CD4-positive, alpha-beta T cell treated with Interferon gamma for 1 hour (primary cell): ENCODE measurements at regions not wholly inside any gene's neighbourhood (a gene's known extent, or its start where the extent isn't known, plus 50 kb on each side); places are given as distances from the start of the nearest gene placed in this dataset.
"Not testable (repeated sequence)": the region's sequence is repeated elsewhere in the genome, so short reads cannot be mapped to it uniquely, and the experiment has no call there.

Experiments
- DNase-seq: peaks from one replicate; pipeline ENCODE4 v3.0.0-alpha.2; 2020

- no peak for DNase-seq
Measured at GRCh38 chr5:89374818-89375521, 492.0 kb upstream of the MEF2C start.

GRCh38 chr5:89374144-89374784 is 491.3 kb upstream of the MEF2C start:
- no peak for DNase-seq

GRCh38 chr5:89372176-89372575 is 489.2 kb upstream of the MEF2C start:
- DNase-seq = no peak

GRCh38 chr5:89371646-89372045 is 488.7 kb upstream of the MEF2C start:
- DNase-seq = no peak

GRCh38 chr5:89359046-89359445 is 476.1 kb upstream of the MEF2C start:
- DNase-seq = no peak

- DNase-seq = no peak
Measured at GRCh38 chr5:89353837-89354551, 471.0 kb upstream of the MEF2C start.

GRCh38 chr5:89351975-89352374 is 469.0 kb upstream of the MEF2C start:
- DNase-seq = no peak

GRCh38 chr5:89351222-89351621 is 468.2 kb upstream of the MEF2C start:
- DNase-seq = no peak

GRCh38 chr5:89350684-89351083 is 467.7 kb upstream of the MEF2C start:
- no peak for DNase-seq

- no peak for DNase-seq
Measured at GRCh38 chr5:89349246-89349980, 466.4 kb upstream of the MEF2C start.

GRCh38 chr5:89346573-89346972 is 463.6 kb upstream of the MEF2C start:
- DNase-seq = no peak

- peak; percentile 33 for DNase-seq
Measured at GRCh38 chr5:89343666-89344065, 460.7 kb upstream of the MEF2C start.

GRCh38 chr5:89342106-89342876 is 459.3 kb upstream of the MEF2C start:
- DNase-seq = no peak

- no peak for DNase-seq
Measured at GRCh38 chr5:89338935-89339334, 456.0 kb upstream of the MEF2C start.

GRCh38 chr5:89336111-89336510 is 453.1 kb upstream of the MEF2C start:
- DNase-seq = no peak

- no peak for DNase-seq
Measured at GRCh38 chr5:89330140-89330539, 447.2 kb upstream of the MEF2C start.

GRCh38 chr5:89327608-89328007 is 444.6 kb upstream of the MEF2C start:
- DNase-seq = no peak

GRCh38 chr5:89324990-89325389 is 442.0 kb upstream of the MEF2C start:
- DNase-seq = no peak

GRCh38 chr5:89320421-89321277 is 437.7 kb upstream of the MEF2C start:
- no peak for DNase-seq

- DNase-seq = not testable (repeated sequence)
Measured at GRCh38 chr5:89317838-89318237, 434.9 kb upstream of the MEF2C start.

GRCh38 chr5:89315286-89316100 is 432.5 kb upstream of the MEF2C start:
- DNase-seq = no peak
